ENCODE measurements at regions not wholly inside any gene's neighbourhood (a gene's known extent, or its start where the extent isn't known, plus 50 kb on each side); places are given as distances from the start of the nearest gene placed in this dataset.

DNA sequence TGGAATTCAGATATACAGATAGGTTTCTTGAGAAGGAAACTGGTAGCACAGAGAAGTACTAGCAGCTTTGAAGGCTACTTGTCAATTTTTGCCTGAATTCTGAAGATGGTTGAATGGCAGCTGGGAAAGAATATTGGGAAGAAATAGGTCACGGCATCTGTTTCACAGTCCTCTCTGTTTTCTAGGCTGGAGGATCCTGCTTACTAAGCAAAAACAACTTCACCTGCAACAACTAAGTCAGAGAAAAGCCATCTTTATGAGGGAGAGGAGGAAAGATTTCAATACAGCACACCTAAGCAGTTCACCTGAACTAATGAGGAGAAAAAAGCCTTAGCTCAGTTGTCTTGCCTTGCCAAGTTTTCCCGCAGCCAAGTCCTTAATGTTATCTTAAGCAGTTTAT, 975.5 kb upstream of the EPHA7 start:
- no peaks in the 10 kb centered on the region for H3K9me3 ChIP-seq (ENCODE audit: low read length)
- H4K20me1 ChIP-seq (ENCODE audit: insufficient read depth): no peaks in the 10 kb centered on the region
- H3F3A ChIP-seq (ENCODE audit: insufficient read depth, low read length, poor library complexity, severe bottlenecking): no peaks in the 10 kb centered on the region
- H3K9ac ChIP-seq (ENCODE audit: low read length): no peak overlapping the region
- H3K4me2 ChIP-seq (ENCODE audit: low read length): no peak overlapping the region
- H3K4me3 ChIP-seq (ENCODE audit: low read length): no peak overlapping the region
- no peaks in the 10 kb centered on the region for H3K27me3 ChIP-seq (ENCODE audit: insufficient read depth, low read depth, low read length)
- no peaks in the 10 kb centered on the region for H3K9me2 ChIP-seq (ENCODE audit: insufficient read depth, low read length)
- TF ChIP-seq EP300 (conservative IDR thresholded peaks at IDR 0.05; ENCODE audit: poor library complexity, severe bottlenecking): no peak
- TF ChIP-seq, protein P1, sequence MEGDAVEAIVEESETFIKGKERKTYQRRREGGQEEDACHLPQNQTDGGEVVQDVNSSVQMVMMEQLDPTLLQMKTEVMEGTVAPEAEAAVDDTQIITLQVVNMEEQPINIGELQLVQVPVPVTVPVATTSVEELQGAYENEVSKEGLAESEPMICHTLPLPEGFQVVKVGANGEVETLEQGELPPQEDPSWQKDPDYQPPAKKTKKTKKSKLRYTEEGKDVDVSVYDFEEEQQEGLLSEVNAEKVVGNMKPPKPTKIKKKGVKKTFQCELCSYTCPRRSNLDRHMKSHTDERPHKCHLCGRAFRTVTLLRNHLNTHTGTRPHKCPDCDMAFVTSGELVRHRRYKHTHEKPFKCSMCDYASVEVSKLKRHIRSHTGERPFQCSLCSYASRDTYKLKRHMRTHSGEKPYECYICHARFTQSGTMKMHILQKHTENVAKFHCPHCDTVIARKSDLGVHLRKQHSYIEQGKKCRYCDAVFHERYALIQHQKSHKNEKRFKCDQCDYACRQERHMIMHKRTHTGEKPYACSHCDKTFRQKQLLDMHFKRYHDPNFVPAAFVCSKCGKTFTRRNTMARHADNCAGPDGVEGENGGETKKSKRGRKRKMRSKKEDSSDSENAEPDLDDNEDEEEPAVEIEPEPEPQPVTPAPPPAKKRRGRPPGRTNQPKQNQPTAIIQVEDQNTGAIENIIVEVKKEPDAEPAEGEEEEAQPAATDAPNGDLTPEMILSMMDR (IDR thresholded peaks at IDR 0.05; ENCODE audit: poor library complexity, severe bottlenecking): no peak
- TF ChIP-seq, protein P2, sequence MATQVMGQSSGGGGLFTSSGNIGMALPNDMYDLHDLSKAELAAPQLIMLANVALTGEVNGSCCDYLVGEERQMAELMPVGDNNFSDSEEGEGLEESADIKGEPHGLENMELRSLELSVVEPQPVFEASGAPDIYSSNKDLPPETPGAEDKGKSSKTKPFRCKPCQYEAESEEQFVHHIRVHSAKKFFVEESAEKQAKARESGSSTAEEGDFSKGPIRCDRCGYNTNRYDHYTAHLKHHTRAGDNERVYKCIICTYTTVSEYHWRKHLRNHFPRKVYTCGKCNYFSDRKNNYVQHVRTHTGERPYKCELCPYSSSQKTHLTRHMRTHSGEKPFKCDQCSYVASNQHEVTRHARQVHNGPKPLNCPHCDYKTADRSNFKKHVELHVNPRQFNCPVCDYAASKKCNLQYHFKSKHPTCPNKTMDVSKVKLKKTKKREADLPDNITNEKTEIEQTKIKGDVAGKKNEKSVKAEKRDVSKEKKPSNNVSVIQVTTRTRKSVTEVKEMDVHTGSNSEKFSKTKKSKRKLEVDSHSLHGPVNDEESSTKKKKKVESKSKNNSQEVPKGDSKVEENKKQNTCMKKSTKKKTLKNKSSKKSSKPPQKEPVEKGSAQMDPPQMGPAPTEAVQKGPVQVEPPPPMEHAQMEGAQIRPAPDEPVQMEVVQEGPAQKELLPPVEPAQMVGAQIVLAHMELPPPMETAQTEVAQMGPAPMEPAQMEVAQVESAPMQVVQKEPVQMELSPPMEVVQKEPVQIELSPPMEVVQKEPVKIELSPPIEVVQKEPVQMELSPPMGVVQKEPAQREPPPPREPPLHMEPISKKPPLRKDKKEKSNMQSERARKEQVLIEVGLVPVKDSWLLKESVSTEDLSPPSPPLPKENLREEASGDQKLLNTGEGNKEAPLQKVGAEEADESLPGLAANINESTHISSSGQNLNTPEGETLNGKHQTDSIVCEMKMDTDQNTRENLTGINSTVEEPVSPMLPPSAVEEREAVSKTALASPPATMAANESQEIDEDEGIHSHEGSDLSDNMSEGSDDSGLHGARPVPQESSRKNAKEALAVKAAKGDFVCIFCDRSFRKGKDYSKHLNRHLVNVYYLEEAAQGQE (IDR thresholded peaks at IDR 0.05; ENCODE audit: borderline replicate concordance): no peak
- no peak for TF ChIP-seq EZH2 (IDR thresholded peaks at IDR 0.05; ENCODE audit: borderline replicate concordance, insufficient read depth, low read length, poor library complexity, severe bottlenecking)
- TF ChIP-seq SMC3 (conservative IDR thresholded peaks at IDR 0.05; ENCODE audit: poor library complexity): no peak
- no peak for TF ChIP-seq POLR2AphosphoS5 (IDR thresholded peaks at IDR 0.05)
- no peak for TF ChIP-seq TAF1 (IDR thresholded peaks at IDR 0.05; ENCODE audit: low read depth)
- no peak for TF ChIP-seq MXI1 (conservative IDR thresholded peaks at IDR 0.05; ENCODE audit: poor library complexity, severe bottlenecking)
- no peak for TF ChIP-seq RAD21 (conservative IDR thresholded peaks at IDR 0.05)
- no peaks in the 10 kb centered on the region for H3K79me2 ChIP-seq (replicated peaks; ENCODE audit: insufficient read depth, low read length)
- H3K36me3 ChIP-seq (ENCODE audit: insufficient read depth, low read length): no peaks in the 10 kb centered on the region
- no peak overlapping the region for H3K27ac ChIP-seq (ENCODE audit: low read length)
- no peak overlapping the region for H2AFZ ChIP-seq (ENCODE audit: low read depth, low read length)

DNA sequence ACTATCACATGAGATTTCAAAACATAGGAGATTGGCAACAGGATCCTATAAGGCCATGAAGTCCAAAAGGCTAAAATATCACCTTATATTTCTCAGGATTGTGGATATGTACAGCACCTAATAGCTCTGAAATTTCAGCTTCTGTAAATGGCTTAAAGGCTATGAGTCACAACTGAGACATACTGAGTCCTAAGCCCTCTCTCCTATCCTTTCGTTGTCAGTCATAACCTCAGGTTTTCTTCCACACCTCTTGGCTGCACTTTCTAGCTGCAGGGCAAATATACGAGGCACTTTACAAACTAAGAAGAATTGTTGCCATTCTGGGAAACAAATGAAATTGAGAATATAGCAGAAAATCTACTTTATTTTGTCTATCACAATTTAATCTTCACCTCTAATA, 969.9 kb upstream of the EPHA7 start:
- Histone ChIP-seq H3K27ac (ENCODE audit: low read length) (no peak overlapping the region), H3K79me2 (replicated peaks; ENCODE audit: insufficient read depth, low read length) (no peaks in the 10 kb centered on the region), H3K27me3 (ENCODE audit: insufficient read depth, low read depth, low read length) (no peaks in the 10 kb centered on the region), H3K4me3 (ENCODE audit: low read length) (no peak overlapping the region), H2AFZ (ENCODE audit: low read depth, low read length) (no peak overlapping the region), H3K4me2 (ENCODE audit: low read length) (no peak overlapping the region), H3K9me3 (ENCODE audit: low read length) (no peaks in the 10 kb centered on the region), H3K9ac (ENCODE audit: low read length) (no peak overlapping the region), H3F3A (ENCODE audit: insufficient read depth, low read length, poor library complexity, severe bottlenecking) (no peaks in the 10 kb centered on the region), H3K9me2 (ENCODE audit: insufficient read depth, low read length) (no peaks in the 10 kb centered on the region), H4K20me1 (ENCODE audit: insufficient read depth) (no peaks in the 10 kb centered on the region), H3K36me3 (ENCODE audit: insufficient read depth, low read length) (no peaks in the 10 kb centered on the region)
- TF ChIP-seq TAF1 (IDR thresholded peaks at IDR 0.05; ENCODE audit: low read depth) (no peak), MXI1 (conservative IDR thresholded peaks at IDR 0.05; ENCODE audit: poor library complexity, severe bottlenecking) (no peak), EZH2 (IDR thresholded peaks at IDR 0.05; ENCODE audit: borderline replicate concordance, insufficient read depth, low read length, poor library complexity, severe bottlenecking) (no peak), EP300 (conservative IDR thresholded peaks at IDR 0.05; ENCODE audit: poor library complexity, severe bottlenecking) (no peak), POLR2AphosphoS5 (IDR thresholded peaks at IDR 0.05) (no peak), RAD21 (conservative IDR thresholded peaks at IDR 0.05) (no peak)

All from neural cell (in vitro differentiated cells).